ENCODE measurements at regions not wholly inside any gene's neighbourhood (a gene's known extent, or its start where the extent isn't known, plus 50 kb on each side); places are given as distances from the start of the nearest gene placed in this dataset.

DNA sequence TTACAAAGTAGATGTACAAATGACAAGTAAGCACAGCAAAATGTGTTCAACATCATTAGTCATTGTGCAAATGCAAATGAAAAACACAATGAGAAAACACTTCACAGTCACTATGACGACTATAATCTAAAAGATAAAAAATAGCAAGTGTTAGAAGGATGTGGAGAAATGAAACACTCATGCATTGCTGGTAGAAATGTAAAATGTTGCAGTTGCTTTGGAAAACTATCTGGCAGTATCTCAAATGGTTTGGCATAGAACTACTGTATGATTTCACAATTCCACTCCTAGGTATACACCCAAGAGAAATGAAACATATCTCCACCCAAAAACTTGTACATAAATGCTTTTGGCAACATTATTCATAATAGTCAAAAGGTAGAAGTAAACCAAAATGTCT is 459.7 kb upstream of the TRAM1L1 start:
- Histone ChIP-seq H3K27me3 (ENCODE audit: insufficient read depth, low read depth, low read length) (no peaks in the 10 kb centered on the region), H4K20me1 (ENCODE audit: insufficient read depth) (no peaks in the 10 kb centered on the region), H3K79me2 (replicated peaks; ENCODE audit: insufficient read depth, low read length) (no peaks in the 10 kb centered on the region), H3K4me3 (ENCODE audit: low read length) (no peak overlapping the region), H3K9me3 (ENCODE audit: low read length) (no peaks in the 10 kb centered on the region), H3K27ac (ENCODE audit: low read length) (no peak overlapping the region), H3K9me2 (ENCODE audit: insufficient read depth, low read length) (no peaks in the 10 kb centered on the region), H3K36me3 (ENCODE audit: insufficient read depth, low read length) (no peaks in the 10 kb centered on the region), H3K9ac (ENCODE audit: low read length) (no peak overlapping the region), H3F3A (ENCODE audit: insufficient read depth, low read length, poor library complexity, severe bottlenecking) (no peaks in the 10 kb centered on the region), H3K4me2 (ENCODE audit: low read length) (no peak overlapping the region), H2AFZ (ENCODE audit: low read depth, low read length) (no peak overlapping the region)
- no peak for TF ChIP-seq EZH2 (IDR thresholded peaks at IDR 0.05; ENCODE audit: borderline replicate concordance, insufficient read depth, low read length, poor library complexity, severe bottlenecking)
- TF ChIP-seq RAD21 (conservative IDR thresholded peaks at IDR 0.05) = no peak
- no peak for TF ChIP-seq MXI1 (conservative IDR thresholded peaks at IDR 0.05; ENCODE audit: poor library complexity, severe bottlenecking)
- TF ChIP-seq POLR2AphosphoS5 (IDR thresholded peaks at IDR 0.05) = no peak
- TF ChIP-seq, protein P1, sequence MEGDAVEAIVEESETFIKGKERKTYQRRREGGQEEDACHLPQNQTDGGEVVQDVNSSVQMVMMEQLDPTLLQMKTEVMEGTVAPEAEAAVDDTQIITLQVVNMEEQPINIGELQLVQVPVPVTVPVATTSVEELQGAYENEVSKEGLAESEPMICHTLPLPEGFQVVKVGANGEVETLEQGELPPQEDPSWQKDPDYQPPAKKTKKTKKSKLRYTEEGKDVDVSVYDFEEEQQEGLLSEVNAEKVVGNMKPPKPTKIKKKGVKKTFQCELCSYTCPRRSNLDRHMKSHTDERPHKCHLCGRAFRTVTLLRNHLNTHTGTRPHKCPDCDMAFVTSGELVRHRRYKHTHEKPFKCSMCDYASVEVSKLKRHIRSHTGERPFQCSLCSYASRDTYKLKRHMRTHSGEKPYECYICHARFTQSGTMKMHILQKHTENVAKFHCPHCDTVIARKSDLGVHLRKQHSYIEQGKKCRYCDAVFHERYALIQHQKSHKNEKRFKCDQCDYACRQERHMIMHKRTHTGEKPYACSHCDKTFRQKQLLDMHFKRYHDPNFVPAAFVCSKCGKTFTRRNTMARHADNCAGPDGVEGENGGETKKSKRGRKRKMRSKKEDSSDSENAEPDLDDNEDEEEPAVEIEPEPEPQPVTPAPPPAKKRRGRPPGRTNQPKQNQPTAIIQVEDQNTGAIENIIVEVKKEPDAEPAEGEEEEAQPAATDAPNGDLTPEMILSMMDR (IDR thresholded peaks at IDR 0.05; ENCODE audit: poor library complexity, severe bottlenecking) = no peak
- TF ChIP-seq TAF1 (IDR thresholded peaks at IDR 0.05; ENCODE audit: low read depth) = no peak
- TF ChIP-seq, protein P2, sequence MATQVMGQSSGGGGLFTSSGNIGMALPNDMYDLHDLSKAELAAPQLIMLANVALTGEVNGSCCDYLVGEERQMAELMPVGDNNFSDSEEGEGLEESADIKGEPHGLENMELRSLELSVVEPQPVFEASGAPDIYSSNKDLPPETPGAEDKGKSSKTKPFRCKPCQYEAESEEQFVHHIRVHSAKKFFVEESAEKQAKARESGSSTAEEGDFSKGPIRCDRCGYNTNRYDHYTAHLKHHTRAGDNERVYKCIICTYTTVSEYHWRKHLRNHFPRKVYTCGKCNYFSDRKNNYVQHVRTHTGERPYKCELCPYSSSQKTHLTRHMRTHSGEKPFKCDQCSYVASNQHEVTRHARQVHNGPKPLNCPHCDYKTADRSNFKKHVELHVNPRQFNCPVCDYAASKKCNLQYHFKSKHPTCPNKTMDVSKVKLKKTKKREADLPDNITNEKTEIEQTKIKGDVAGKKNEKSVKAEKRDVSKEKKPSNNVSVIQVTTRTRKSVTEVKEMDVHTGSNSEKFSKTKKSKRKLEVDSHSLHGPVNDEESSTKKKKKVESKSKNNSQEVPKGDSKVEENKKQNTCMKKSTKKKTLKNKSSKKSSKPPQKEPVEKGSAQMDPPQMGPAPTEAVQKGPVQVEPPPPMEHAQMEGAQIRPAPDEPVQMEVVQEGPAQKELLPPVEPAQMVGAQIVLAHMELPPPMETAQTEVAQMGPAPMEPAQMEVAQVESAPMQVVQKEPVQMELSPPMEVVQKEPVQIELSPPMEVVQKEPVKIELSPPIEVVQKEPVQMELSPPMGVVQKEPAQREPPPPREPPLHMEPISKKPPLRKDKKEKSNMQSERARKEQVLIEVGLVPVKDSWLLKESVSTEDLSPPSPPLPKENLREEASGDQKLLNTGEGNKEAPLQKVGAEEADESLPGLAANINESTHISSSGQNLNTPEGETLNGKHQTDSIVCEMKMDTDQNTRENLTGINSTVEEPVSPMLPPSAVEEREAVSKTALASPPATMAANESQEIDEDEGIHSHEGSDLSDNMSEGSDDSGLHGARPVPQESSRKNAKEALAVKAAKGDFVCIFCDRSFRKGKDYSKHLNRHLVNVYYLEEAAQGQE (IDR thresholded peaks at IDR 0.05; ENCODE audit: borderline replicate concordance) = no peak
- TF ChIP-seq EP300 (conservative IDR thresholded peaks at IDR 0.05; ENCODE audit: poor library complexity, severe bottlenecking) = no peak
- no peak for TF ChIP-seq SMC3 (conservative IDR thresholded peaks at IDR 0.05; ENCODE audit: poor library complexity)

DNA sequence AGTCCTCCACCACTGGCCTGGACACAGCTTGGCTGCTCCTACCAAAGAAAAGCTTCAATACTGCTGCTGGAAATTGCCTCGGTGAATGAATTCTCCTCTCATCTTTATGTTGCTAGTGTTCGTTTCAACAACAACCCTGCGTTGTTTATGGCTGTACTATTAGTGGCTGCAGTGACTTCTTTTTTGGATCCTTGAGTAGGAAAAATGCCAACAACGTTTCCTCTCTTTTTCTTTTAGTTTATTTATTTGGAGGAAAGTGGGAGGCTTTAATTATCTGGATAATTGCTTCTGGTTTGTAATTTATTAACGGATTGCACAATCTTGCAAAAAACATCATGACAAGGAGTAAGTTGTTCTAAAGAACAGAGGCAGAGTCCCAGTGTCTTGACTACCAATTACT is 464.1 kb upstream of the TRAM1L1 start:
- Histone ChIP-seq H3K27me3 (ENCODE audit: insufficient read depth, low read depth, low read length) (no peaks in the 10 kb centered on the region), H3K79me2 (replicated peaks; ENCODE audit: insufficient read depth, low read length) (no peaks in the 10 kb centered on the region), H3K27ac (ENCODE audit: low read length) (no peak overlapping the region), H3K36me3 (ENCODE audit: insufficient read depth, low read length) (no peaks in the 10 kb centered on the region), H3K4me3 (ENCODE audit: low read length) (no peak overlapping the region), H3K4me2 (ENCODE audit: low read length) (no peak overlapping the region), H3K9ac (ENCODE audit: low read length) (no peak overlapping the region), H4K20me1 (ENCODE audit: insufficient read depth) (no peaks in the 10 kb centered on the region), H3K9me3 (ENCODE audit: low read length) (no peaks in the 10 kb centered on the region), H3F3A (ENCODE audit: insufficient read depth, low read length, poor library complexity, severe bottlenecking) (no peaks in the 10 kb centered on the region), H3K9me2 (ENCODE audit: insufficient read depth, low read length) (no peaks in the 10 kb centered on the region), H2AFZ (ENCODE audit: low read depth, low read length) (no peak overlapping the region)
- TF ChIP-seq EZH2 (IDR thresholded peaks at IDR 0.05; ENCODE audit: borderline replicate concordance, insufficient read depth, low read length, poor library complexity, severe bottlenecking) (no peak), RAD21 (conservative IDR thresholded peaks at IDR 0.05) (no peak), MXI1 (conservative IDR thresholded peaks at IDR 0.05; ENCODE audit: poor library complexity, severe bottlenecking) (no peak), EP300 (conservative IDR thresholded peaks at IDR 0.05; ENCODE audit: poor library complexity, severe bottlenecking) (no peak), TAF1 (IDR thresholded peaks at IDR 0.05; ENCODE audit: low read depth) (no peak), SMC3 (conservative IDR thresholded peaks at IDR 0.05; ENCODE audit: poor library complexity) (no peak), POLR2AphosphoS5 (IDR thresholded peaks at IDR 0.05) (no peak)
- TF ChIP-seq, protein P2 (IDR thresholded peaks at IDR 0.05; ENCODE audit: borderline replicate concordance) = no peak
- TF ChIP-seq, protein P1 (IDR thresholded peaks at IDR 0.05; ENCODE audit: poor library complexity, severe bottlenecking) = no peak
